GM12878 (cell line): ENCODE measurements at regions not wholly inside any gene's neighbourhood (a gene's known extent, or its start where the extent isn't known, plus 50 kb on each side); places are given as distances from the start of the nearest gene placed in this dataset.

ENCODE experiments used
- ATAC-seq: fragments of 200-7000 bp; cut with Tn5 transposase; 3 replicates; pipeline ENCODE4 v1.9.1; 2020; ENCODE audit warnings: mild to moderate bottlenecking, moderate library complexity
- BruUV-seq: library from RNA; stranded (reverse); fragments of 400-500 nt; replicated peaks from 2 replicates; lab custom pipeline; 2021; lab: Mats Ljungman, UMichigan
- CTCF ChIA-PET: fragments of 300-600 bp; sonication (Branson Sonifier 250); formaldehyde crosslinking; extraction: SDS; loops from one replicate; lab custom pipeline; 2021; ENCODE audit warnings: inconsistent platforms; lab: Yijun Ruan, JAX
- POLR2A ChIA-PET: fragments of 350-600 bp; formaldehyde crosslinking; extraction: SDS; loops from one replicate; lab custom pipeline; 2021; ENCODE audit warnings: inconsistent platforms; lab: Charles Lee
- RAD21 ChIA-PET: fragments of 300-600 bp; sonication (Branson Sonifier 250); formaldehyde crosslinking; loops from one replicate; lab custom pipeline; 2023; ENCODE audit warnings: antibody characterized with exemption; ENCODE audit not compliant: unreplicated experiment; lab: Charles Lee
- SMC1A ChIA-PET: fragments of 300-600 bp; sonication (Branson Sonifier 250); formaldehyde crosslinking; loops from one replicate; lab custom pipeline; 2023; ENCODE audit not compliant: unreplicated experiment, uncharacterized antibody; lab: Charles Lee
- DNase-seq: peaks from one replicate; pipeline ENCODE4 v3.0.0-alpha.2; 2011; ENCODE audit warnings: low read depth, low spot score
- FAIRE-seq: peaks from 3 replicates; lab custom pipeline; 2011; peaks lifted over from hg19 to GRCh38; lab: Jason Lieb, UNC
- H2AFZ ChIP-seq: 2 replicates; pipeline ENCODE4 v1.6.0; 2011; ENCODE audit warnings: low read depth, low read length, control low read depth; ENCODE audit not compliant: control insufficient read depth
- H3K27ac ChIP-seq: 2 replicates; pipeline ENCODE4 v1.5.1; 2011; ENCODE audit warnings: control low read depth; ENCODE audit not compliant: control insufficient read depth, insufficient read depth
- H3K27me3 ChIP-seq, 2 experiments: replicated peaks in 1 of 2; 2 replicates each; pipeline versions ENCODE4 v1.6.0 to v1.6.1; 2011; ENCODE audit warnings: low read length in 1 of 2; ENCODE audit not compliant: control insufficient read depth in 2 of 2, insufficient read depth in 2 of 2
- H3K36me3 ChIP-seq, 2 experiments: 2 replicates each; pipeline ENCODE4 v1.5.1; 2011; ENCODE audit warnings: low read length in 1 of 2; ENCODE audit not compliant: control insufficient read depth in 2 of 2, insufficient read depth in 2 of 2
- H3K4me1 ChIP-seq: 2 replicates; pipeline ENCODE4 v1.6.1; 2011; ENCODE audit warnings: mild to moderate bottlenecking, low read length, moderate library complexity, mixed read lengths; ENCODE audit not compliant: control insufficient read depth, insufficient read depth
- H3K4me2 ChIP-seq: 2 replicates; pipeline ENCODE4 v1.6.0; 2011; ENCODE audit warnings: control low read depth; ENCODE audit not compliant: control insufficient read depth, insufficient read depth
- H3K4me3 ChIP-seq: fragments of 200-600 bp; sonication (generic); 2 replicates; pipeline ENCODE4 v1.5.1; 2016
- H3K79me2 ChIP-seq: 2 replicates; pipeline ENCODE4 v1.6.0; 2011; ENCODE audit warnings: low read length; ENCODE audit not compliant: control insufficient read depth, insufficient read depth
- H3K9ac ChIP-seq: 2 replicates; pipeline ENCODE4 v1.8.0; 2011; ENCODE audit warnings: low read length, control low read depth, mixed read lengths; ENCODE audit not compliant: control insufficient read depth, insufficient read depth
- H3K9me3 ChIP-seq: replicated peaks from 3 replicates; pipeline ENCODE4 v1.5.1; 2011; ENCODE audit warnings: mild to moderate bottlenecking, low read length; ENCODE audit not compliant: control insufficient read depth, insufficient read depth
- H4K20me1 ChIP-seq: 2 replicates; pipeline ENCODE4 v1.6.0; 2011; ENCODE audit not compliant: control insufficient read depth, insufficient read depth
- MEF2B ChIP-seq: fragments of 450-650 bp; IDR thresholded peaks from 2 replicates; pipeline ENCODE4 v1.6.1; 2018; ENCODE audit warnings: mild to moderate bottlenecking, moderate library complexity; ENCODE audit not compliant: partially characterized antibody, poor library complexity, severe bottlenecking
- NBN ChIP-seq: fragments of 450-650 bp; IDR thresholded peaks from 2 replicates; pipeline ENCODE4 v1.6.1; 2016
- NKRF ChIP-seq: fragments of 450-650 bp; conservative IDR thresholded peaks from 2 replicates; pipeline ENCODE4 v1.6.1; 2017; ENCODE audit warnings: mild to moderate bottlenecking, moderate library complexity
- SMAD5 ChIP-seq: IDR thresholded peaks from 2 replicates; pipeline ENCODE4 v1.6.1; 2016; ENCODE audit warnings: antibody characterized with exemption, low read depth
- SREBF1 ChIP-seq: IDR thresholded peaks from 2 replicates; pipeline ENCODE4 v1.6.1; 2012; ENCODE audit warnings: mild to moderate bottlenecking, low read length
- YBX1 ChIP-seq: fragments of 450-650 bp; IDR thresholded peaks from 2 replicates; pipeline ENCODE4 v1.6.1; 2016; ENCODE audit warnings: antibody characterized with exemption
- WGBS: methylation state at CpG from one replicate; pipeline ENCODE4 v1.1.6; 2016; ENCODE audit warnings: low lambda C conversion rate; ENCODE audit not compliant: insufficient replicate concordance, insufficient coverage; ENCODE audit errors: missing lambda C conversion rate; 5-methylcytosine and 5-hydroxymethylcytosine counted together
- in situ Hi-C: fragments of 300-500 bp; cut with MboI; formaldehyde crosslinking; loops from 9 replicates; pipeline ENCODE4 v1.14.3; 2018; ENCODE audit warnings: mixed read lengths
- intact Hi-C: fragments of 100-400 bp; cut with micrococcal nuclease; formaldehyde crosslinking; loops from one replicate; pipeline ENCODE4 v1.14.2; 2022; ENCODE audit not compliant: unreplicated experiment
- TF ChIP-seq, protein P1 (sequence below): fragments of 450-650 bp; IDR thresholded peaks from 2 replicates; pipeline ENCODE4 v1.6.1; 2014; ENCODE audit warnings: mild to moderate bottlenecking
- TF ChIP-seq, protein P2 (sequence below): IDR thresholded peaks from 2 replicates; pipeline ENCODE4 v1.6.1; 2011; ENCODE audit warnings: borderline replicate concordance, low read depth, mild to moderate bottlenecking, moderate library complexity, low read length; ENCODE audit not compliant: insufficient read depth, poor library complexity, severe bottlenecking

GRCh38 chr13:78862446-78862845, 203.5 kb upstream of the OBI1 start:
- H3K4me3 ChIP-seq = no peak overlapping the region
- ChIA-PET SMC1A (interaction anchor here (1.0 to 1.1 kb wide), 2 partner anchors 15 to 56 kb away, joined by 3 read pairs; no protein-coding TSS in a partner anchor), RAD21 (no interaction called here), POLR2A (no interaction called here), CTCF (no interaction called here)
- H3K4me1 ChIP-seq = no peaks in the 10 kb centered on the region
- intact Hi-C loops (no loop called here), in situ Hi-C loops (no loop called here)
- DNase-seq (no peak), FAIRE-seq (no peak), ATAC-seq (no peak)
- no peaks in the 10 kb centered on the region for H3K27me3 ChIP-seq
- no peak overlapping the region for H3K27ac ChIP-seq
- 7% methylated on average over 1 of the region's 1 CpG for WGBS
- H4K20me1 ChIP-seq = no peaks in the 10 kb centered on the region
- no peak overlapping the region for H3K9ac ChIP-seq
- no peaks in the 10 kb centered on the region for H3K9me3 ChIP-seq
- BruUV-seq = no TSS peak
- H3K4me2 ChIP-seq = no peak overlapping the region
- TF ChIP-seq SREBF1 (no peak), YBX1 (no peak), MEF2B (no peak), NBN (no peak), NKRF (no peak), SMAD5 (no peak)
- TF ChIP-seq, protein P1, sequence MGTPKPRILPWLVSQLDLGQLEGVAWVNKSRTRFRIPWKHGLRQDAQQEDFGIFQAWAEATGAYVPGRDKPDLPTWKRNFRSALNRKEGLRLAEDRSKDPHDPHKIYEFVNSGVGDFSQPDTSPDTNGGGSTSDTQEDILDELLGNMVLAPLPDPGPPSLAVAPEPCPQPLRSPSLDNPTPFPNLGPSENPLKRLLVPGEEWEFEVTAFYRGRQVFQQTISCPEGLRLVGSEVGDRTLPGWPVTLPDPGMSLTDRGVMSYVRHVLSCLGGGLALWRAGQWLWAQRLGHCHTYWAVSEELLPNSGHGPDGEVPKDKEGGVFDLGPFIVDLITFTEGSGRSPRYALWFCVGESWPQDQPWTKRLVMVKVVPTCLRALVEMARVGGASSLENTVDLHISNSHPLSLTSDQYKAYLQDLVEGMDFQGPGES = no peak
- TF ChIP-seq, protein P2, sequence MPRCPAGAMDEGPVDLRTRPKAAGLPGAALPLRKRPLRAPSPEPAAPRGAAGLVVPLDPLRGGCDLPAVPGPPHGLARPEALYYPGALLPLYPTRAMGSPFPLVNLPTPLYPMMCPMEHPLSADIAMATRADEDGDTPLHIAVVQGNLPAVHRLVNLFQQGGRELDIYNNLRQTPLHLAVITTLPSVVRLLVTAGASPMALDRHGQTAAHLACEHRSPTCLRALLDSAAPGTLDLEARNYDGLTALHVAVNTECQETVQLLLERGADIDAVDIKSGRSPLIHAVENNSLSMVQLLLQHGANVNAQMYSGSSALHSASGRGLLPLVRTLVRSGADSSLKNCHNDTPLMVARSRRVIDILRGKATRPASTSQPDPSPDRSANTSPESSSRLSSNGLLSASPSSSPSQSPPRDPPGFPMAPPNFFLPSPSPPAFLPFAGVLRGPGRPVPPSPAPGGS = no peak
- no peaks in the 10 kb centered on the region for H3K36me3 ChIP-seq
- H2AFZ ChIP-seq = no peak overlapping the region
- H3K79me2 ChIP-seq = no peaks in the 10 kb centered on the region
